ENCODE measurements at regions not wholly inside any gene's neighbourhood (a gene's known extent, or its start where the extent isn't known, plus 50 kb on each side); places are given as distances from the start of the nearest gene placed in this dataset.

DNA sequence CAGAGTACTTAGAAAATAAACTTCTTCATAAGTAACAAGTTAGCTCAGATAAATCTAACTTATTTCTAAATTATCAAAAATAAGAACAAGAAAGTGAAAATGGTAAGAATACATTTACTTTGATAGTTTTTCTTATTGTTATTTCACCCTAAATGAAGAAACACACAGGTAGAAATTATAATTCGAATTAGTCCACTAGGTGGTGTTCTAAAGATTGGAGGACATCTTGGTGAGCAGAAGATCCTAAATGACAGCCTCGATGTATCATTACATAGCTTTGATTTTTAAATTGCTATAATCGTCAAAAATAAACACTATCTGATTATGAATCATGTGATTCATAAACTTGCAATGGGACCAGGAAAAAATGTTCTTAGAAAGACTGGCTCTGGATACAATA is 280.8 kb upstream of the UBE2E2 start:
- no peak overlapping the region for H3K9ac ChIP-seq (ENCODE audit: insufficient read depth in 1 of 2, low read depth in 2 of 2, low read length in 2 of 2)
- H3K79me2 ChIP-seq (ENCODE audit: control insufficient read depth, insufficient read depth, low read length): no peaks in the 10 kb centered on the region
- in situ Hi-C loops (cut with MboI): no loop called here
- no TSS peak for BruUV-seq (replicated peaks)
- no peak overlapping the region for H2AFZ ChIP-seq (ENCODE audit: low read depth, low read length)
- H3K4me1 ChIP-seq (replicated peaks in 1 of 2; ENCODE audit: control insufficient read depth in 2 of 2, insufficient read depth in 2 of 2, low read length in 2 of 2): no peaks in the 10 kb centered on the region
- 0% methylated on average over 3 of the region's 3 CpGs for WGBS (ENCODE audit: insufficient coverage, low coverage, missing lambda C conversion rate)
- H3K4me2 ChIP-seq (ENCODE audit: insufficient read depth, low read length): no peak overlapping the region
- TF ChIP-seq ZNF77 (CRISPR knock-in tag; IDR thresholded peaks at IDR 0.05) (no peak), TARDBP (IDR thresholded peaks at IDR 0.05) (no peak), TEAD1 (CRISPR knock-in tag; IDR thresholded peaks at IDR 0.05) (no peak), JUND (IDR thresholded peaks at IDR 0.05; ENCODE audit: borderline replicate concordance, low read depth, low read length) (no peak), JUND (tag; IDR thresholded peaks at IDR 0.05; ENCODE audit: borderline replicate concordance, low read depth, low read length) (no peak), LEF1 (IDR thresholded peaks at IDR 0.05) (no peak), SMAD1 (IDR thresholded peaks at IDR 0.05; ENCODE audit: low read depth, low read length, partially characterized antibody) (no peak), KLF16 (IDR thresholded peaks at IDR 0.05) (no peak), ZBTB17 (CRISPR knock-in tag; IDR thresholded peaks at IDR 0.05) (no peak), ZSCAN32 (CRISPR knock-in tag; IDR thresholded peaks at IDR 0.05) (no peak), RCOR1 (IDR thresholded peaks at IDR 0.05; ENCODE audit: borderline replicate concordance in 1 of 2, low read depth in 2 of 2, low read length in 2 of 2) (no peak), MAFG (tag; conservative IDR thresholded peaks at IDR 0.05) (no peak), NFIC (IDR thresholded peaks at IDR 0.05) (no peak), ZNF217 (CRISPR knock-in tag; IDR thresholded peaks at IDR 0.05) (no peak), ZNF57 (CRISPR knock-in tag; IDR thresholded peaks at IDR 0.05) (no peak), SIN3B (IDR thresholded peaks at IDR 0.05; ENCODE audit: low read depth) (no peak), ZNF668 (CRISPR knock-in tag; IDR thresholded peaks at IDR 0.05) (no peak), RFX1 (IDR thresholded peaks at IDR 0.05) (no peak)
- TF ChIP-seq, protein P1, sequence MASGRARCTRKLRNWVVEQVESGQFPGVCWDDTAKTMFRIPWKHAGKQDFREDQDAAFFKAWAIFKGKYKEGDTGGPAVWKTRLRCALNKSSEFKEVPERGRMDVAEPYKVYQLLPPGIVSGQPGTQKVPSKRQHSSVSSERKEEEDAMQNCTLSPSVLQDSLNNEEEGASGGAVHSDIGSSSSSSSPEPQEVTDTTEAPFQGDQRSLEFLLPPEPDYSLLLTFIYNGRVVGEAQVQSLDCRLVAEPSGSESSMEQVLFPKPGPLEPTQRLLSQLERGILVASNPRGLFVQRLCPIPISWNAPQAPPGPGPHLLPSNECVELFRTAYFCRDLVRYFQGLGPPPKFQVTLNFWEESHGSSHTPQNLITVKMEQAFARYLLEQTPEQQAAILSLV (tag; IDR thresholded peaks at IDR 0.05): no peak
- H3K9me1 ChIP-seq (ENCODE audit: control insufficient read depth, insufficient read depth, low read length): no peaks in the 10 kb centered on the region
- no peak overlapping the region for H3K4me3 ChIP-seq
- H3K27ac ChIP-seq (ENCODE audit: extremely low read depth, low read depth, low read length): no peak overlapping the region
- H4K20me1 ChIP-seq (replicated peaks; ENCODE audit: control insufficient read depth, insufficient read depth, low read length): no peaks in the 10 kb centered on the region
- CTCF ChIA-PET (ENCODE audit: low intra/inter-chr PET ratio): no interaction called here
- ATAC-seq (no peak), FAIRE-seq (no peak), DNase-seq (ENCODE audit: extremely low read depth in 1 of 4, low spot score in 3 of 4) (no peak)
- no peaks in the 10 kb centered on the region for H3K36me3 ChIP-seq (ENCODE audit: control insufficient read depth, insufficient read depth, low read length)
- POLR2A ChIA-PET: no interaction called here
- no peaks in the 10 kb centered on the region for H3K27me3 ChIP-seq (ENCODE audit: control insufficient read depth in 2 of 2, insufficient read depth in 2 of 2, low read length in 2 of 2)
- intact Hi-C loops (cut with micrococcal nuclease): no loop called here
- no peaks in the 10 kb centered on the region for H3K9me3 ChIP-seq (replicated peaks; ENCODE audit: control insufficient read depth, insufficient read depth, low read depth, low read length)
